ENCODE measurements at regions not wholly inside any gene's neighbourhood (a gene's known extent, or its start where the extent isn't known, plus 50 kb on each side); places are given as distances from the start of the nearest gene placed in this dataset.

DNA sequence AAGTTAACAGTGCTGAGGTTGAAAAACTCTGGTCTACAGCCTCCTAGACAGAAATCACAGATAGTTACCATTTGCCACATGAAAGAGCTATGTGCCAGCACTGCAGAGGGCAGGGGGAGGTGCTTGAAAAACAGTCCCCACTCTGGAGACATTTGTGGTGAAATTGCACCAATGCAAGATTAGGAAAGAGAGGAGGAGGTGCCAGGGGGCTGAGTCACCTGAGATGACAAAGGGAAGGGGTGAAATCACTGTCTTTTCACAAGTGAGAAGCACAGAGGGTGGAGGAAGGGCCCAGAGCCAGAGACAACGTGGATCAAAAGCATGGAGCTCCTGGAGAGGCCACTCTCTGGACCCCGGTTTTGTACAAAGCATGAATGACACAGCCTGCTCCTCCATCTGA is 196.3 kb downstream of the BUD13 start:
- no peak for TF ChIP-seq POLR2A (IDR thresholded peaks at IDR 0.05)
- TF ChIP-seq, protein P1, sequence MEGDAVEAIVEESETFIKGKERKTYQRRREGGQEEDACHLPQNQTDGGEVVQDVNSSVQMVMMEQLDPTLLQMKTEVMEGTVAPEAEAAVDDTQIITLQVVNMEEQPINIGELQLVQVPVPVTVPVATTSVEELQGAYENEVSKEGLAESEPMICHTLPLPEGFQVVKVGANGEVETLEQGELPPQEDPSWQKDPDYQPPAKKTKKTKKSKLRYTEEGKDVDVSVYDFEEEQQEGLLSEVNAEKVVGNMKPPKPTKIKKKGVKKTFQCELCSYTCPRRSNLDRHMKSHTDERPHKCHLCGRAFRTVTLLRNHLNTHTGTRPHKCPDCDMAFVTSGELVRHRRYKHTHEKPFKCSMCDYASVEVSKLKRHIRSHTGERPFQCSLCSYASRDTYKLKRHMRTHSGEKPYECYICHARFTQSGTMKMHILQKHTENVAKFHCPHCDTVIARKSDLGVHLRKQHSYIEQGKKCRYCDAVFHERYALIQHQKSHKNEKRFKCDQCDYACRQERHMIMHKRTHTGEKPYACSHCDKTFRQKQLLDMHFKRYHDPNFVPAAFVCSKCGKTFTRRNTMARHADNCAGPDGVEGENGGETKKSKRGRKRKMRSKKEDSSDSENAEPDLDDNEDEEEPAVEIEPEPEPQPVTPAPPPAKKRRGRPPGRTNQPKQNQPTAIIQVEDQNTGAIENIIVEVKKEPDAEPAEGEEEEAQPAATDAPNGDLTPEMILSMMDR (IDR thresholded peaks at IDR 0.05), result no peak
